Hepatocyte (in vitro differentiated cells): ENCODE measurements at regions not wholly inside any gene's neighbourhood (a gene's known extent, or its start where the extent isn't known, plus 50 kb on each side); places are given as distances from the start of the nearest gene placed in this dataset.

ENCODE experiments used
- EZH2 ChIP-seq: fragments of 200-600 bp; sonication (generic); IDR thresholded peaks from 2 replicates; pipeline ENCODE4 v1.6.1; 2016; ENCODE audit warnings: antibody characterized with exemption, mild to moderate bottlenecking, borderline replicate concordance
- TF ChIP-seq, protein P1 (sequence below): fragments of 200-600 bp; sonication (generic); IDR thresholded peaks from 2 replicates; pipeline ENCODE4 v1.5.1; 2016; ENCODE audit warnings: antibody characterized with exemption, mild to moderate bottlenecking; ENCODE audit not compliant: poor library complexity

GRCh38 chr9:78584589-78584988 lies 287.7 kb downstream of the PSAT1 start:
- TF ChIP-seq, protein P1, sequence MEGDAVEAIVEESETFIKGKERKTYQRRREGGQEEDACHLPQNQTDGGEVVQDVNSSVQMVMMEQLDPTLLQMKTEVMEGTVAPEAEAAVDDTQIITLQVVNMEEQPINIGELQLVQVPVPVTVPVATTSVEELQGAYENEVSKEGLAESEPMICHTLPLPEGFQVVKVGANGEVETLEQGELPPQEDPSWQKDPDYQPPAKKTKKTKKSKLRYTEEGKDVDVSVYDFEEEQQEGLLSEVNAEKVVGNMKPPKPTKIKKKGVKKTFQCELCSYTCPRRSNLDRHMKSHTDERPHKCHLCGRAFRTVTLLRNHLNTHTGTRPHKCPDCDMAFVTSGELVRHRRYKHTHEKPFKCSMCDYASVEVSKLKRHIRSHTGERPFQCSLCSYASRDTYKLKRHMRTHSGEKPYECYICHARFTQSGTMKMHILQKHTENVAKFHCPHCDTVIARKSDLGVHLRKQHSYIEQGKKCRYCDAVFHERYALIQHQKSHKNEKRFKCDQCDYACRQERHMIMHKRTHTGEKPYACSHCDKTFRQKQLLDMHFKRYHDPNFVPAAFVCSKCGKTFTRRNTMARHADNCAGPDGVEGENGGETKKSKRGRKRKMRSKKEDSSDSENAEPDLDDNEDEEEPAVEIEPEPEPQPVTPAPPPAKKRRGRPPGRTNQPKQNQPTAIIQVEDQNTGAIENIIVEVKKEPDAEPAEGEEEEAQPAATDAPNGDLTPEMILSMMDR = no peak
- no peak for TF ChIP-seq EZH2
